ENCODE measurements at regions not wholly inside any gene's neighbourhood (a gene's known extent, or its start where the extent isn't known, plus 50 kb on each side); places are given as distances from the start of the nearest gene placed in this dataset.

DNA sequence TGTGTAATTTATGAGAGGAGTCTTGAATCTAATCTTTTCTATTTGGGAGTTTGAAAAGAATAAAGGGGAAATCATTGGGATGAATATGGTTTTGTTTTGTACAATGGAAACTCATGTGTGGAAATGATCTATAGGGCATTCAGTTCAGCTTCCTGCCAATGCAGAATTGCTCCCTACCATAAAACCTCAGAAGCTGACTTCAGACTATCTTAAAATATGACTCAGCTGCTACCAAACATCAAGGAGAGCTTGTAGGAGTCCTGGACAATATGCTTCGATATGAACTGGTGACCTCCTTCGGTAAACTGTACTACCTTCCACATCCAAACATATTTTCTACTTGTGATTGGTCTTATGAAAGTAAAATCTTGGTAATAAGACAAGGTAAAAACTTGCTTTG lies 160.6 kb downstream of the CAPZA3 start:
- DNase-seq (ENCODE audit: insufficient read length, low spot score) (no peak), FAIRE-seq (no peak)
- TF ChIP-seq, protein P1, sequence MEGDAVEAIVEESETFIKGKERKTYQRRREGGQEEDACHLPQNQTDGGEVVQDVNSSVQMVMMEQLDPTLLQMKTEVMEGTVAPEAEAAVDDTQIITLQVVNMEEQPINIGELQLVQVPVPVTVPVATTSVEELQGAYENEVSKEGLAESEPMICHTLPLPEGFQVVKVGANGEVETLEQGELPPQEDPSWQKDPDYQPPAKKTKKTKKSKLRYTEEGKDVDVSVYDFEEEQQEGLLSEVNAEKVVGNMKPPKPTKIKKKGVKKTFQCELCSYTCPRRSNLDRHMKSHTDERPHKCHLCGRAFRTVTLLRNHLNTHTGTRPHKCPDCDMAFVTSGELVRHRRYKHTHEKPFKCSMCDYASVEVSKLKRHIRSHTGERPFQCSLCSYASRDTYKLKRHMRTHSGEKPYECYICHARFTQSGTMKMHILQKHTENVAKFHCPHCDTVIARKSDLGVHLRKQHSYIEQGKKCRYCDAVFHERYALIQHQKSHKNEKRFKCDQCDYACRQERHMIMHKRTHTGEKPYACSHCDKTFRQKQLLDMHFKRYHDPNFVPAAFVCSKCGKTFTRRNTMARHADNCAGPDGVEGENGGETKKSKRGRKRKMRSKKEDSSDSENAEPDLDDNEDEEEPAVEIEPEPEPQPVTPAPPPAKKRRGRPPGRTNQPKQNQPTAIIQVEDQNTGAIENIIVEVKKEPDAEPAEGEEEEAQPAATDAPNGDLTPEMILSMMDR (IDR thresholded peaks at IDR 0.05; ENCODE audit: insufficient read depth, missing control alignments), result no peak

DNA sequence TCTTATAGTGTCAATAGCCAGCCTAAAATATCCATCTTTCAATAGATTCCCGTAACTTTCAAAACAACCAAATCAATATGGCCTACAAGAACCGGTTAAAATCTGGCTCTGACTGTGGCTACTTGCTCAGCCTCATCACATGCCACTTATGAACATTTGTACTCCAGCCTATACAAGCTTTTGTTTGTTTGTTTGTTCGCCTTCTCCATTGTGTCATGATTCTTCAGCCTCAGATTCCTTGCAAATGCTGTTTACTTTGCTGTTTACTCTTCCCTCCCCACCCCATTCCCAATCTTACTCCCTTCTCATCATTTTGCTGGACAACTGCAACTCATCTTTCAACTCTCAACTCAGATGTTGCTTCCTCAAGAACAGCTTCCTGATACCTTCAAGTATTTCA lies 161.2 kb downstream of the CAPZA3 start:
- no peak for FAIRE-seq
- TF ChIP-seq, protein P1 (IDR thresholded peaks at IDR 0.05; ENCODE audit: insufficient read depth, missing control alignments), result no peak
- no peak for DNase-seq (ENCODE audit: insufficient read length, low spot score)

DNA sequence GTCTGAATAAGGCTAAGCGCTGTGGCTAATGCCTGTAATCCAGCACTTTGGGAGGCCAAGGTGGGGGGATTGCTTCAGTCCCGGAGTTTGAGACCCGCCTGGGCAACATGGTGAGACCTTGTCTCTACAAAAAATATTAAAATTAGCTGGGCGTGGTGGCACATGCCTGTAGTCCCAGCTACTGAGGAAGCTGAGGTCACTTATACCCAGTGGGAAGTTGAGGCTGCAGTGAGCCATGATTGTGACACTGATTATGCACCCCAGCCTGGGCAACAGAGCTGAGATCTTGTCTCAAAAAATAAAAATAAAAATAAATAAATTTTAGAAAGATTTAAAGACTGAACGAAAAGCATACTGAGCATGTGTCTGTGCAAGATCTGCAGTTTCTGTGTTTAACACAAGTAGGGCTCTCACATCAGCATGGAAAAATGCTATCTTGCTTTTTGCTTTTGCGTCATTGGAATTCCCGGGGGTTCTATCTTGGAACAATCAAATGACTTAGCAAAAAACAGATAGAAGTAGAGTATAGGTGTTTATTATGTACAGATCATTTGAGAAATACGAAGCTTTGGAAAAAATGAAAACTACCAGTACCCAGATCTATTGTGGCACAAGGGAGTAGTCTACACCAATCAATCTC lies 161.9 kb downstream of the CAPZA3 start:
- FAIRE-seq, result no peak
- DNase-seq (ENCODE audit: insufficient read length, low spot score), result no peak
- TF ChIP-seq, protein P1 (IDR thresholded peaks at IDR 0.05; ENCODE audit: insufficient read depth, missing control alignments), result no peak

DNA sequence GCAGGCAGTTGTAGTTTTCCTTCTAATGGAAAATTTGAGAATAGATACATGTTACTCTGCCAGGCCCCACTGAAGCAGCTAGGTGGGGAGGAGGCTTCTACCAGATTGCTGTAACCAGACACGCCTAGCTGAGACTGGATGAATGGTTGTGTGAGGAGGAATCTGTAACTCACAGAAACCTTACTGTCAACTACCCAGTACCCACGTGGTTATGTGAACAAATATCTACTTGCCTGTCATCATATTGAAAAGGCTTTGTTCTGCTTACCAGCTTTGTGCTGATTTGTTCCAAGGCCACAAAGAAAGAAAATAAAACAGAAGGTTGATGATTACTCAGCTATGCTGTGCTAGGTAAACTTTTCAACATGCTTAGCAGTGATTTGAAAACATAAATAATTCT lies 167.2 kb downstream of the CAPZA3 start:
- FAIRE-seq (no peak), DNase-seq (ENCODE audit: insufficient read length, low spot score) (no peak)
- TF ChIP-seq, protein P1 (IDR thresholded peaks at IDR 0.05; ENCODE audit: insufficient read depth, missing control alignments), result no peak

DNA sequence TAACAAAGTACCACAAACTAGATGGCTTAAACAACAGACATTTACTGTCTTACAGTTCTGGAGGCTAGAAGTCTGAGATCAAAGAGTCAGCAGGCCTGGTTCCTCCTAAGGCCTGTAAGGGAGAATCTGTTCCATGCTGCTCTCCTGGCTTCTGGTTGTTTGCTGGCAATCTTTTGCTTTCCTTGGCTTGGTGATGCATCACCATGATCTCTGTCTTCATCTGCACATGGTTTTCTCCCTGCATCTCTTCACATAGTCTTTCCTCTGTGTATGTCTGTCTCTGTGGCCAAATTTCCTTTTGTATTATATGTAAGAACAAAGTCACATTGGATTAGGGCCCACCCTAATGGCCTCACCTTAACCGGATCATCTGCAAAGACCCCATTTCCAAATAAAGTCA lies 168.5 kb downstream of the CAPZA3 start:
- TF ChIP-seq, protein P1 (IDR thresholded peaks at IDR 0.05; ENCODE audit: insufficient read depth, missing control alignments), result no peak
- DNase-seq (ENCODE audit: insufficient read length, low spot score), result no peak
- FAIRE-seq, result no peak

DNA sequence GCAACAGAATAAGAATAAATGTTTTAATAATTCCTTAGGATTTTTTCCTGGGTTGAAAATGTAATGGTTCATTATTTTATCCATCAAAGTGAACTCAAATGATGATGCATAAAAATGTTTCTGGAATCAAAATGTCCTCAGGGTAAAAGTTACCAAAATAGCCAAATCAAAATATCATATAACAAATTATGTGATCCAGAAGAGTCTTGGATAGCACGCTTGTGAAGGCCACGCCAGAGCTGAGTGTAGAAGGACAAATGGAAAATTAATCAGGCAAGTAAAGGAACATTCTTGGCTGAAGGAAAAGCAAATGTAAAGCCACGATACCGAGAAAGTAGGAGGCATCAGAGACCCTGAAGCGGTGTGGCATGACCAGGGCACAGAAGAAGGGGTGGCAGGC lies 169.2 kb downstream of the CAPZA3 start:
- no peak for DNase-seq (ENCODE audit: insufficient read length, low spot score)
- TF ChIP-seq, protein P1 (IDR thresholded peaks at IDR 0.05; ENCODE audit: insufficient read depth, missing control alignments), result no peak
- no peak for FAIRE-seq

DNA sequence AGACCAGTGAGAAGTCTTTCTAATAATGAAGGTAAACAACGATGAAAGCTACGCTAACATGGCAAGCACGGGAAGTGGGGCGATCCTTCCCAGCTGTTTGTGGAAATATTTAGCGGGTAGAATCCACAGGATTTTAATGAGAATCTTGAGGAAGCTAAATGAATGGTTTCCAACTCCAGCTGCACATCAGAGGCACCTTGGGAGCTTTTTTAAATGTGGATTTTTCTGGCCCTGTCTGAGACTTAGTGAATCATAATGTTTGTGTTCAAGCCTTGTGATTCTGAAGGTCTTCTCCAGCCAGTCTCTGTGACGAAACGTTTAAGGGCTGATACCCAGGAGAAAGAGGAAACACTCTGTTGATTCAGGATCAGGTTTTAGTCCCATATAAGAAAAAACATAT lies 169.8 kb downstream of the CAPZA3 start:
- no peak for FAIRE-seq
- TF ChIP-seq, protein P1 (IDR thresholded peaks at IDR 0.05; ENCODE audit: insufficient read depth, missing control alignments), result no peak

More for the DNA sequence above, 169.8 kb downstream of the CAPZA3 start:
- DNase-seq (ENCODE audit: insufficient read length, low spot score), result no peak

All from D721Med (cell line).